NT2/D1 (cell line): ENCODE measurements at regions not wholly inside any gene's neighbourhood (a gene's known extent, or its start where the extent isn't known, plus 50 kb on each side); places are given as distances from the start of the nearest gene placed in this dataset.

Experiments
- YY1 ChIP-seq: IDR thresholded peaks from 2 replicates; pipeline ENCODE4 v1.6.1; 2011; ENCODE audit not compliant: insufficient read length, insufficient read depth
- ZNF274 ChIP-seq: IDR thresholded peaks from 2 replicates; pipeline ENCODE4 v1.6.1; 2011; ENCODE audit warnings: mild to moderate bottlenecking, low read depth, low read length

GRCh38 chr20:56111961-56112730 lies 106.8 kb upstream of the CBLN4 start:
- no peak for TF ChIP-seq ZNF274
- TF ChIP-seq YY1: no peak
